Stimulated activated CD4-positive, alpha-beta T cell treated with anti-CD3 and anti-CD28 coated beads, TNF-alpha, amount 100 ng/mL, for 48 hours (primary cell): ENCODE measurements at regions not wholly inside any gene's neighbourhood (a gene's known extent, or its start where the extent isn't known, plus 50 kb on each side); places are given as distances from the start of the nearest gene placed in this dataset.

Experiments
- DNase-seq, 3 donors: peaks; one replicate each; pipeline ENCODE4 v3.0.0-alpha.2; 2020; ENCODE audit warnings: low read depth in 3 of 3

DNA sequence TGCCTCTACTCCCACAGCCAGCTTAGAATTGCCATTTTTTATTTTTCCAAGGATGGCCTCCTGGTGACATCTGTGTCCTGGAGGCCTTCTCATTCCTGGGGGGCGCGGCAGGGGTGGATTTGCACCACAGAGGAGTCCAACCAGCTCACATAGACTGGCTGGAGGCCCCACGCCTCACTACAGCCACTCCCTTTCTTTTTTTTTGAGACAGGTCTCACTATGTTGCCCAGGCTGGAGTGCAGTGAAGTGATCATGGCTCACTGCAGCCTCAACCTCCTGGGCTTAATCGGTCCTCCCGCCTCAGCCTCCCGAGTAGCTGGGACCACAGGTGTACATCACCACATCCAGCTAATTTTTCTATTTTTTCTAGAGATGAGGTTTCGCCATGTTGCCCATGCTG lies 57.6 kb upstream of the DOCK1 start:
- no peak for DNase-seq

DNA sequence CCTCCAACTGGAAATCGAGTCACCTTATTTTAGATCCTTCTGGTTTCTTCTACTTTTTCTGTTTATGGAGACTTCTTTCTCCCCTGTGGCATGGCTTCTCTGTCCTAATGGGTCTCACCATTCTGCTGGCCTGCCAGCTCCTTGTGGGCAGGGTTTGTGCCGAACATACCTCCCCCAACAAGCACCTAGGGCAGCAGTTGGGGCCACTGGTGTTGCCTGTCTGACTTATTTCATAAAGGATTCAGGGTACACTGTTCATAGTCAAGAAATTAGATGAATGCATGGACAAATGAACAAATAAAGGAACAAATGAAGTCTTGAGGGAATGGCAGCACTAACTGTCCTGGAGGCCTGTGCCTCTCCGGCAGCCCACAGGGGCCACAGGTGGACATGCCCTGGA lies 55.6 kb upstream of the DOCK1 start:
- no peak for DNase-seq

DNA sequence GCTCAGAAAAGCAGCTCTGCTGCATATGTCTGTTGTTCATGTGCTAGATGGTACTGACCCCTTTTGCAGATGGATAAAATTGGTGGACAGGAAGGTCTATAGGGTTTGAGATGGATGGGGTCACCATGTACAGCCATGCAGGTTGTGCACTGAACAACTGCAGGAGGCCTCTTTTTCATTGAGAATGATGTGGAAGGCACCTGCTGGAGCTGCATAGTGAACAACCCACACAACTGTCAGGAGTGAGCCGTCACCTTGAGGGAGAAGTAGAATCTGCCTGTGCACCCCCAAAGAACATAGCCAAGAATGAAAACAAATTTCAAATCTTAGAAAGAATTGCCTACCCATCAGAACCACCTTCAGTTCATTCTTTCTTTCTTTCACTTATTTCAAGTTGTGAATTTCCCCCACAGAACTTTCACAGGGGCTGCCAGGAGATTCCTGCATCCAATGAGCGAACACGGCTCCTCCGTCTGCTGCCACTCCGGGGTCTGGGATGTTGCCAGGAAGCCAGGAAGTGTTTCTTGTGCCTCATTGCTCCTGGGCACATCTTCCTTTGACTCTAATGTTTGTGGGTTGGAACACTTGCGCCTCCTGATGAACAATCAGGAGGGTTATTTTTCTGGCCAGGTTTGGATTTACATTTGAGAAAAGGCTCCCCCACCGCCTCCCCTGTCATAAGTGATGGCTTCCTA lies 53.7 kb upstream of the DOCK1 start:
- no peak for DNase-seq

DNA sequence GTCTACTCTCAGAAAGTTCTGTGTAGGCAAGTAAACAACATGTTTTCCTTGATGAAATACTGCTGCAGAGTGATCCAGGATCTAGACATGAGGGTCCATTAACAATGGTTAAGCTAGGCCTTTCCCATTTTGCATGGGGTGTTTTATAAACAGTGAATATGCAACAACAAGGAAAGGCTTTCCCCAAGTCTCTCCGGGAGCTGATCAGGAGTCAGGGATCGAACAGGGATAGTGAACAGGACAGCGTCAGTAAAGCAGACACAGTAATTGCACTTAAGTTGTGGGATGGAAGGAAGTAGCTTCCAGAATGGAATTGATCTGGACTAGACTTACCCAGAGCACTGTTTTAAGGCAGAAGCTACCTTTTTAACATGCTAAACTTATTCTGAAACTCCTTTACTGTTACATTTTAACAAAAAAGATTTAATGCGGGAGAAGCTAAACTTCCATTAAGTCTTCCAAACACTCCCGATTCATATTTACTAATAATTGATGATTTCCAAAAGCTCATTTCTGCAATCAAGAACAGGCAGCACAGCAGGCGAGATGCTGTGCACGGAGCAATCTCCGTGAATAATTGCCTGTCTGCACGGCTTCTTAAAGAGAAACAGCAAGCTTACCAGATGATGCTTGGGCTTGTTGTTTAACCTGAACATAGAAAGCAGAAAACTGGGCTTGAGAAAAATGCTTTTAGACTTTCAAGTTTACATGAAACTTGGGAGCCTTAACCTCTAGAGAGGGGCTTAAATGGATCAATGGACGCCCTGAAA lies 50.3 kb upstream of the DOCK1 start:
- DNase-seq, result no peak
